ENCODE measurements at regions not wholly inside any gene's neighbourhood (a gene's known extent, or its start where the extent isn't known, plus 50 kb on each side); places are given as distances from the start of the nearest gene placed in this dataset.

DNA sequence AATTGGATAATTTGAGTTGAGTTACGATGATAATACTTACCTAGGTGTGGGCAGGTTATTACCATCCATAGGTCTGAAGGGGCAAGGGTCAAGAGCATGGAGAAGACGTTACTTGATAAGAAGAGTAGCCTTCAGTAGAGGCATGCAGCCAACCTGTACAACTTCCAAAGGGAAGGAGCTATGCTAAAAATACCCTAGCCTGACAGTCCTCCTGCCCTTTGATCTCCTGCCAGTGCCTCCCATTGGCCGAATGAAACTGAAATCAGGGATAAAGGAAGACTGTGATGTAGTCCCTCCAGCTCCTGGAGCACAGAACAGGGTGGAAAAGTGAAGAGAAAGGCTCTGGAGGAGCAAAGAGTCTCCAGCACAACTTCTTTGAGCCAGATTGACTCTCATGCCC is 487.4 kb downstream of the ADCYAP1 start:
- ATAC-seq (no peak), DNase-seq (no peak)
- intact Hi-C loops (cut with DNase I), result no loop called here

GRCh38 chr18:1392865-1393734 is 488.4 kb downstream of the ADCYAP1 start:
- H3K4me3 ChIP-seq, result no peak overlapping the region
- no peak overlapping the region for H3K27ac ChIP-seq
- no peaks in the 10 kb centered on the region for H3K9me3 ChIP-seq
- intact Hi-C loops (cut with DNase I), result no loop called here
- no peaks in the 10 kb centered on the region for H3K4me1 ChIP-seq
- no peaks in the 10 kb centered on the region for H3K27me3 ChIP-seq (ENCODE audit: low read depth)
- no peak for DNase-seq
- TF ChIP-seq CTCF (IDR thresholded peaks at IDR 0.05), result no peak
- no peaks in the 10 kb centered on the region for H3K36me3 ChIP-seq
- ATAC-seq, result no peak

More for the DNA sequence above, 487.4 kb downstream of the ADCYAP1 start:
- no peaks in the 10 kb centered on the region for H3K9me3 ChIP-seq
- no peaks in the 10 kb centered on the region for H3K27me3 ChIP-seq (ENCODE audit: low read depth)
- TF ChIP-seq CTCF (IDR thresholded peaks at IDR 0.05), result no peak
- no peaks in the 10 kb centered on the region for H3K4me1 ChIP-seq
- H3K4me3 ChIP-seq, result no peak overlapping the region
- H3K36me3 ChIP-seq, result no peaks in the 10 kb centered on the region
- no peak overlapping the region for H3K27ac ChIP-seq

GRCh38 chr18:1393929-1394328 is 489.3 kb downstream of the ADCYAP1 start:
- no peaks in the 10 kb centered on the region for H3K4me1 ChIP-seq
- DNase-seq, result no peak
- no peaks in the 10 kb centered on the region for H3K9me3 ChIP-seq
- no peaks in the 10 kb centered on the region for H3K36me3 ChIP-seq
- no peak for TF ChIP-seq CTCF (IDR thresholded peaks at IDR 0.05)
- no peak overlapping the region for H3K27ac ChIP-seq
- no peak for ATAC-seq
- no peaks in the 10 kb centered on the region for H3K27me3 ChIP-seq (ENCODE audit: low read depth)
- intact Hi-C loops (cut with DNase I), result no loop called here
- H3K4me3 ChIP-seq, result no peak overlapping the region

DNA sequence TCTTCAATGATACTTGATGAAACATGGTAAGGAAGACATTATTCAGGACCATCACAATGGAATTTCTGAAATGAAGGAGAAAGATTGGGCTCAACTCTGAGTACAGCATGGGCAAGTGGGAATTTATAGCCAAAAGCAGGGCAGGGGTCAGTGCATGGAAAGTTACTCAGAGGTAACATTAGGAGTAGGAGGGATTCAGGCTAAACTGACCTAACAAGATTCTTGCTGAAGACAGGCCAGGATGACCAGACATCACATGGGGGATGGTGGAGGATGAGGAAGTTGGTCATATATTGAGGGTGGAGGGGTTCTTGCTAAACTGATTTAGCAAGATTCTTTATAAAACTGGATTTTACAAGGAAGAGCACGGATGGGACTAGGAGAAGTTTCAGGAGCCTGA is 489.8 kb downstream of the ADCYAP1 start:
- Histone ChIP-seq H3K36me3 (no peaks in the 10 kb centered on the region), H3K27me3 (ENCODE audit: low read depth) (no peaks in the 10 kb centered on the region), H3K4me1 (no peaks in the 10 kb centered on the region), H3K4me3 (no peak overlapping the region), H3K27ac (no peak overlapping the region), H3K9me3 (no peaks in the 10 kb centered on the region)
- intact Hi-C loops (cut with DNase I), result no loop called here
- TF ChIP-seq CTCF (IDR thresholded peaks at IDR 0.05), result no peak
- DNase-seq (no peak), ATAC-seq (no peak)

DNA sequence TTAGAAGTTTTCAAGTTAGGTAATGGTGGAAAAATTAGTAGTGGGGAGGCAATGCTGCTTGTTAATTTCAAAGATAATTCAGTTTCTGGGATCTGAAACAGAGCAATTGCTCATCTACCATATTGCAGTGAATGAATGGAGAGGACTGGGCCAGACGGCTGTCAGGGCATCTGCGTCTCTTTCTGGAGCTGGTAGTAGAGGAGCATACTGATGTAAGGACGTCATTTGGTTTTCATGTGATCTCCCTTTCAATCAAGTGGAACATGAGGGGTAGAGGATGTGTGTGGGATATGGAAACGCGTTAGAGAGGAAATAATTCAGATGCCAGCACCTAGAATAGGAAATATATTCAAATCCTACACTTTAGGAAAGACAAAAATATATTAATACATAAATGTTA is 490.3 kb downstream of the ADCYAP1 start:
- ATAC-seq (no peak), DNase-seq (no peak)
- H3K4me3 ChIP-seq, result no peak overlapping the region
- no peaks in the 10 kb centered on the region for H3K4me1 ChIP-seq
- H3K9me3 ChIP-seq, result no peaks in the 10 kb centered on the region
- no peaks in the 10 kb centered on the region for H3K36me3 ChIP-seq
- TF ChIP-seq CTCF (IDR thresholded peaks at IDR 0.05), result no peak
- H3K27ac ChIP-seq, result no peak overlapping the region
- no peaks in the 10 kb centered on the region for H3K27me3 ChIP-seq (ENCODE audit: low read depth)
- intact Hi-C loops (cut with DNase I), result no loop called here
